Spleen (tissue), 7 donors: ENCODE measurements at regions not wholly inside any gene's neighbourhood (a gene's known extent, or its start where the extent isn't known, plus 50 kb on each side); places are given as distances from the start of the nearest gene placed in this dataset.

ENCODE experiments used
- CTCF ChIP-seq, 11 experiments: fragments of 200-600 bp in 7 of 11; fragments of 450-650 bp in 4 of 11; sonication (generic) in 4 of 11; IDR thresholded peaks in 8 of 11; conservative IDR thresholded peaks in 3 of 11; 1 replicate in 7 of 11; 2 replicates in 4 of 11; pipeline versions ENCODE4 v1.4.0 to v1.8.0; 2016 to 2021; ENCODE audit warnings: antibody characterized with exemption in 11 of 11, inconsistent platforms in 4 of 11, mild to moderate bottlenecking in 1 of 11
- POLR2A ChIP-seq, 3 donors: fragments of 450-650 bp; IDR thresholded peaks; one replicate each; pipeline ENCODE4 v1.5.1; 2017; ENCODE audit warnings: antibody characterized with exemption in 3 of 3, mild to moderate bottlenecking in 1 of 3
- POLR2AphosphoS5 ChIP-seq, 3 donors: sonication (generic); formaldehyde crosslinking; IDR thresholded peaks; one replicate each; pipeline ENCODE4 v1.5.1; 2017; ENCODE audit warnings: antibody characterized with exemption in 3 of 3
- donor health status: DM: no; HTN: no; CAD: no; lungs with moderate emphysema.
- donor health status: DM: no; HTN: no; CAD: no.
- donor health status: DM: no; HTN: no; CAD: no.

- TF ChIP-seq CTCF (IDR thresholded peaks at IDR 0.05 in 8 of 11, conservative IDR thresholded peaks at IDR 0.05 in 3 of 11) (no peak), POLR2A (IDR thresholded peaks at IDR 0.05) (no peak), POLR2AphosphoS5 (IDR thresholded peaks at IDR 0.05) (no peak)
Measured at GRCh38 chr4:143109376-143109775, 75.3 kb upstream of the USP38 start.
